H1 (cell line): ENCODE measurements at regions not wholly inside any gene's neighbourhood (a gene's known extent, or its start where the extent isn't known, plus 50 kb on each side); places are given as distances from the start of the nearest gene placed in this dataset.
A peak's percentile ranks its signal among the peaks of the same experiment; 100 is the strongest.

Source experiments
- EZH2 ChIP-seq: fragments of 200-600 bp; sonication (generic); IDR thresholded peaks from 2 replicates; pipeline ENCODE4 v1.7.1; 2012; ENCODE audit warnings: low read depth, mild to moderate bottlenecking, moderate library complexity, low read length, inconsistent platforms; ENCODE audit not compliant: severe bottlenecking
- POLR2A ChIP-seq, 2 experiments: IDR thresholded peaks; 1 replicate in 1 of 2; 2 replicates in 1 of 2; pipeline ENCODE4 v1.6.1; 2011; ENCODE audit warnings: low read depth in 2 of 2, low read length in 2 of 2, mild to moderate bottlenecking in 2 of 2; ENCODE audit errors: control extremely low read depth in 1 of 2
- POLR2AphosphoS5 ChIP-seq: IDR thresholded peaks from 2 replicates; pipeline ENCODE4 v1.6.1; 2011; ENCODE audit warnings: low read depth, low read length
- RAD21 ChIP-seq, 2 experiments: IDR thresholded peaks in 1 of 2; conservative IDR thresholded peaks in 1 of 2; 2 replicates each; pipeline ENCODE4 v1.6.1; 2011; ENCODE audit warnings: low read depth in 2 of 2, low read length in 2 of 2, improper control_type of control experiment in 1 of 2, inconsistent platforms in 1 of 2, mild to moderate bottlenecking in 1 of 2, moderate library complexity in 1 of 2
- RBBP5 ChIP-seq: IDR thresholded peaks from 2 replicates; pipeline ENCODE4 v1.7.1; 2012; ENCODE audit warnings: low read depth, mild to moderate bottlenecking, inconsistent platforms, low read length, moderate library complexity, borderline replicate concordance
- SUZ12 ChIP-seq: fragments of 200-600 bp; sonication (generic); IDR thresholded peaks from 2 replicates; pipeline ENCODE4 v1.6.1; 2012; ENCODE audit warnings: mild to moderate bottlenecking, inconsistent platforms, low read length, moderate library complexity, mixed read lengths
- TF ChIP-seq, protein P1 (sequence below), 3 experiments: IDR thresholded peaks; 1 replicate in 2 of 3; 2 replicates in 1 of 3; pipeline versions ENCODE4 v1.5.1 to v1.6.1; 2011; ENCODE audit warnings: low read length in 3 of 3, mild to moderate bottlenecking in 3 of 3, inconsistent platforms in 2 of 3, low read depth in 1 of 3, moderate library complexity in 1 of 3; ENCODE audit not compliant: insufficient read depth in 1 of 3; ENCODE audit errors: control extremely low read depth in 1 of 3

DNA sequence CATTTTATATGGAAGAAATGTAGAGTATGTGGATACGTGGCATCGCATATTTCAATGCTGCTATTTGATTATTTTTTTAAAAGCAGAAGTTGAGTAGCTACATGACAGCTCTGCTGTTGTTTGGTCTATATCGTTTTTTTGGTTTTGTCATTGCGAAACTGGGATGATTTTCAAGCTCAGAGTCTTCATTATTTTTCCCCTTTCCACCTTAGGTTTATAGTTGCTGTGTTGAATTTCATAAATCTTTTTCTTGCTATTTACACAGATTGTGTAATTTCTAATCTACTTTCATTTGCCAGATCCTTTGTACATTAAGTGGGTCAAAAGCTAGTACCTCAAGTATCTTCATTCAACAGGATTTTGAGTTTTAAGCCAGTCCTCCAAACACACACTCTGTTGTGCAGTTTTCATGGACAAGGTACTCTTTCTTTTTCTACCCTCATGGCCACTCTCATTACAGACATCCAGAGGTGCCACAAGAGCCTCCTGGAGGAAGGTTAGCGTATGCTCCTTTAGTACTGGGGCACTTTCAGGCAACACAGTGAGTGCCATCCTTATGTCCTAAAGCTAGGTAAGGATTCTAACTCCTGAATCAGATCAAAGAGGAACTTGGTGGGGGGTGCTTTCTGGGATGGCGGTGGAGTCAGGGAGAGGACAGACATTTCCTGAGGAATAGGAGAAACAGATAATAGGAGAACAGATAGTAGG, 123.2 kb downstream of the FHIP1A start:
- no peak for TF ChIP-seq EZH2
- peak in 1 of 2 experiments; percentile 9; a peak in 1 of 4 replicates for TF ChIP-seq RAD21 (IDR thresholded peaks at IDR 0.05 in 1 of 2, conservative IDR thresholded peaks at IDR 0.05 in 1 of 2; ENCODE audit: low read depth in 2 of 2, low read length in 2 of 2)
- no peak for TF ChIP-seq RBBP5
- no peak for TF ChIP-seq SUZ12
- TF ChIP-seq, protein P1, sequence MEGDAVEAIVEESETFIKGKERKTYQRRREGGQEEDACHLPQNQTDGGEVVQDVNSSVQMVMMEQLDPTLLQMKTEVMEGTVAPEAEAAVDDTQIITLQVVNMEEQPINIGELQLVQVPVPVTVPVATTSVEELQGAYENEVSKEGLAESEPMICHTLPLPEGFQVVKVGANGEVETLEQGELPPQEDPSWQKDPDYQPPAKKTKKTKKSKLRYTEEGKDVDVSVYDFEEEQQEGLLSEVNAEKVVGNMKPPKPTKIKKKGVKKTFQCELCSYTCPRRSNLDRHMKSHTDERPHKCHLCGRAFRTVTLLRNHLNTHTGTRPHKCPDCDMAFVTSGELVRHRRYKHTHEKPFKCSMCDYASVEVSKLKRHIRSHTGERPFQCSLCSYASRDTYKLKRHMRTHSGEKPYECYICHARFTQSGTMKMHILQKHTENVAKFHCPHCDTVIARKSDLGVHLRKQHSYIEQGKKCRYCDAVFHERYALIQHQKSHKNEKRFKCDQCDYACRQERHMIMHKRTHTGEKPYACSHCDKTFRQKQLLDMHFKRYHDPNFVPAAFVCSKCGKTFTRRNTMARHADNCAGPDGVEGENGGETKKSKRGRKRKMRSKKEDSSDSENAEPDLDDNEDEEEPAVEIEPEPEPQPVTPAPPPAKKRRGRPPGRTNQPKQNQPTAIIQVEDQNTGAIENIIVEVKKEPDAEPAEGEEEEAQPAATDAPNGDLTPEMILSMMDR (IDR thresholded peaks at IDR 0.05; ENCODE audit: control extremely low read depth in 1 of 3, insufficient read depth in 1 of 3, low read depth in 1 of 3, low read length in 3 of 3), result no peak
- TF ChIP-seq POLR2A (IDR thresholded peaks at IDR 0.05; ENCODE audit: control extremely low read depth in 1 of 2, low read depth in 2 of 2, low read length in 2 of 2), result no peak
- no peak for TF ChIP-seq POLR2AphosphoS5
